ENCODE measurements at regions not wholly inside any gene's neighbourhood (a gene's known extent, or its start where the extent isn't known, plus 50 kb on each side); places are given as distances from the start of the nearest gene placed in this dataset.

- TF ChIP-seq ZNF350 (tag by site-specific recombination; IDR thresholded peaks at IDR 0.05) (no peak), GLI4 (tag by site-specific recombination; IDR thresholded peaks at IDR 0.05) (no peak), OSR2 (tag by site-specific recombination; IDR thresholded peaks at IDR 0.05) (no peak), AEBP2 (tag by site-specific recombination; IDR thresholded peaks at IDR 0.05; ENCODE audit: borderline replicate concordance) (no peak), TCF7L2 (IDR thresholded peaks at IDR 0.05; ENCODE audit: borderline replicate concordance, low read depth, low read length) (no peak), ZNF10 (tag by site-specific recombination; IDR thresholded peaks at IDR 0.05) (no peak), ZNF26 (tag by site-specific recombination; IDR thresholded peaks at IDR 0.05) (no peak), ZNF776 (tag by site-specific recombination; IDR thresholded peaks at IDR 0.05; ENCODE audit: borderline replicate concordance) (no peak), ATF2 (tag by site-specific recombination; IDR thresholded peaks at IDR 0.05; ENCODE audit: low read depth) (no peak), GLI2 (tag by site-specific recombination; IDR thresholded peaks at IDR 0.05; ENCODE audit: borderline replicate concordance, low read depth) (no peak), ZNF518A (tag by site-specific recombination; conservative IDR thresholded peaks at IDR 0.05; ENCODE audit: low read depth) (no peak), WT1 (tag by site-specific recombination; IDR thresholded peaks at IDR 0.05) (no peak), CTCF (tag by site-specific recombination; IDR thresholded peaks at IDR 0.05) (no peak), BCL6B (tag by site-specific recombination; IDR thresholded peaks at IDR 0.05) (no peak), ELK4 (IDR thresholded peaks at IDR 0.05; ENCODE audit: borderline replicate concordance, low read depth, low read length) (no peak)
- Histone ChIP-seq H3K4me1 (ENCODE audit: control insufficient read depth, insufficient read depth, low read length) (no peaks in the 10 kb centered on the region), H3K36me3 (ENCODE audit: control insufficient read depth in 2 of 2, insufficient read depth in 1 of 2, low read length in 2 of 2) (no peaks in the 10 kb centered on the region), H3K9me3 (ENCODE audit: control insufficient read depth, insufficient read depth, low read depth, low read length) (no peaks in the 10 kb centered on the region), H3K27ac (ENCODE audit: extremely low read depth, low read depth, low read length) (no peak overlapping the region), H3K4me3 (ENCODE audit: low read depth, low read length) (no peak overlapping the region)
- ChIA-PET CTCF (interaction anchor here (0.8 kb wide), 1 partner anchor 9 kb away, joined by 4 read pairs; no protein-coding TSS in a partner anchor), POLR2A (no interaction called here)
Observed at GRCh38 chr5:106757672-106758071, 913.1 kb downstream of the EFNA5 start.

All from HEK293 (cell line).